CD4-positive, alpha-beta T cell treated with Interleukin-17A for 4 hours (primary cell): ENCODE measurements at regions not wholly inside any gene's neighbourhood (a gene's known extent, or its start where the extent isn't known, plus 50 kb on each side); places are given as distances from the start of the nearest gene placed in this dataset.

Experiments
- DNase-seq: peaks from one replicate; pipeline ENCODE4 v3.0.0-alpha.2; 2020; ENCODE audit warnings: mixed read lengths

GRCh38 chr10:29403208-29403607 is 114.3 kb downstream of the LYZL1 start:
- no peak for DNase-seq

- DNase-seq: no peak
Observed at GRCh38 chr10:29407280-29407858, 118.5 kb downstream of the LYZL1 start.
